K562 (cell line): ENCODE measurements at regions not wholly inside any gene's neighbourhood (a gene's known extent, or its start where the extent isn't known, plus 50 kb on each side); places are given as distances from the start of the nearest gene placed in this dataset.

Source experiments
- CEBPG ChIP-seq, 3 experiments: fragments of 200-800 bp in 1 of 3; sonication (Bioruptor generic) in 1 of 3; sonication (generic) in 1 of 3; formaldehyde crosslinking in 1 of 3; IDR thresholded peaks in 2 of 3; conservative IDR thresholded peaks in 1 of 3; 2 replicates each; pipeline versions ENCODE4 v1.6.1 to v1.8.0; 2016 to 2022; ENCODE audit warnings: missing compliant biosample characterization in 2 of 3, missing genetic modification characterization in 2 of 3, mild to moderate bottlenecking in 1 of 3, missing genetic modification reagents in 1 of 3
- ELF1 ChIP-seq: fragments of 200-800 bp; sonication (Bioruptor generic); IDR thresholded peaks from 2 replicates; pipeline ENCODE4 v1.6.1; 2016; ENCODE audit warnings: missing genetic modification characterization, missing compliant biosample characterization
- EWSR1 ChIP-seq: fragments of 450-650 bp; IDR thresholded peaks from 2 replicates; pipeline ENCODE4 v1.6.1; 2018; ENCODE audit warnings: borderline replicate concordance, mild to moderate bottlenecking, low read depth, moderate library complexity; ENCODE audit not compliant: partially characterized antibody
- EZH2 ChIP-seq: IDR thresholded peaks from 2 replicates; pipeline ENCODE4 v1.6.1; 2012; ENCODE audit warnings: low read depth, mild to moderate bottlenecking, inconsistent platforms, low read length, borderline replicate concordance
- KAT2B ChIP-seq: IDR thresholded peaks from one replicate; pipeline ENCODE4 v1.6.1; 2012; ENCODE audit warnings: low read depth, mild to moderate bottlenecking, control low read depth, inconsistent platforms, low read length, moderate library complexity
- MAFF ChIP-seq: IDR thresholded peaks from 2 replicates; pipeline ENCODE4 v1.6.1; 2012; ENCODE audit warnings: low read length, improper control_type of control experiment
- WHSC1 ChIP-seq: IDR thresholded peaks from one replicate; pipeline ENCODE4 v1.6.1; 2012; ENCODE audit warnings: low read length, control low read depth, inconsistent platforms
- TF ChIP-seq, protein P1 (sequence below): fragments of 250-450 bp; sonication (Bioruptor Pico); IDR thresholded peaks from 2 replicates; pipeline ENCODE4 v1.5.0; 2022; ENCODE audit warnings: mild to moderate bottlenecking
- TF ChIP-seq, protein P2 (sequence below), 3 experiments: IDR thresholded peaks in 2 of 3; conservative IDR thresholded peaks in 1 of 3; 2 replicates each; pipeline ENCODE4 v1.5.1; 2011 to 2012; ENCODE audit warnings: low read length in 3 of 3, mild to moderate bottlenecking in 3 of 3, control low read depth in 2 of 3, improper control_type of control experiment in 1 of 3, inconsistent platforms in 1 of 3, low read depth in 1 of 3, mixed read lengths in 1 of 3, moderate library complexity in 1 of 3; ENCODE audit not compliant: insufficient read depth in 2 of 3
- TF ChIP-seq, protein P3 (sequence below): sonication (generic); formaldehyde crosslinking; IDR thresholded peaks from 2 replicates; pipeline ENCODE4 v1.9.0; 2022; ENCODE audit warnings: mild to moderate bottlenecking, missing genetic modification reagents
- TF ChIP-seq, protein P4 (sequence below): sonication (generic); formaldehyde crosslinking; IDR thresholded peaks from 2 replicates; pipeline ENCODE4 v1.8.1; 2022; ENCODE audit warnings: missing genetic modification reagents

DNA sequence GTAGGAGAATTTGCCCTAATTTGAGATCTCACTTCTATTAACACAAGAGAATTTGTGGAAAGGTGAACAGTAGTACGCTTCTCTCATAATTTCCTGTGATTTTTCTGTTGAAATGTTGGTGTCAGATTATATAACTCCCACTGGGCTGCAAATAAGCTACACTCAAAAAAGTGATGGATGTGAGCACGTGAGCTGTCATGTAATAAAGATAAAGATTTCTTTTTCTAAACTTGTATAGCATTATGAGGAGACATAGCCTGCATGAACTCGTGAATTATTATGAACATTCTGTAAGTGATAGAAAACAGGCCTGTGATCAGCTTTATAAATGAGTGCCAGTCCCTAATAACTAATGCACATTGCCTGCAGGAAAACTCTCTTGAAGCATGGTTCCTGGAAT is 356.6 kb upstream of the ACTRT1 start:
- TF ChIP-seq, protein P1, sequence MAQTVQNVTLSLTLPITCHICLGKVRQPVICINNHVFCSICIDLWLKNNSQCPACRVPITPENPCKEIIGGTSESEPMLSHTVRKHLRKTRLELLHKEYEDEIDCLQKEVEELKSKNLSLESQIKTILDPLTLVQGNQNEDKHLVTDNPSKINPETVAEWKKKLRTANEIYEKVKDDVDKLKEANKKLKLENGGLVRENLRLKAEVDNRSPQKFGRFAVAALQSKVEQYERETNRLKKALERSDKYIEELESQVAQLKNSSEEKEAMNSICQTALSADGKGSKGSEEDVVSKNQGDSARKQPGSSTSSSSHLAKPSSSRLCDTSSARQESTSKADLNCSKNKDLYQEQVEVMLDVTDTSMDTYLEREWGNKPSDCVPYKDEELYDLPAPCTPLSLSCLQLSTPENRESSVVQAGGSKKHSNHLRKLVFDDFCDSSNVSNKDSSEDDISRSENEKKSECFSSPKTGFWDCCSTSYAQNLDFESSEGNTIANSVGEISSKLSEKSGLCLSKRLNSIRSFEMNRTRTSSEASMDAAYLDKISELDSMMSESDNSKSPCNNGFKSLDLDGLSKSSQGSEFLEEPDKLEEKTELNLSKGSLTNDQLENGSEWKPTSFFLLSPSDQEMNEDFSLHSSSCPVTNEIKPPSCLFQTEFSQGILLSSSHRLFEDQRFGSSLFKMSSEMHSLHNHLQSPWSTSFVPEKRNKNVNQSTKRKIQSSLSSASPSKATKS (CRISPR knock-in tag): no peak
- TF ChIP-seq, protein P2, sequence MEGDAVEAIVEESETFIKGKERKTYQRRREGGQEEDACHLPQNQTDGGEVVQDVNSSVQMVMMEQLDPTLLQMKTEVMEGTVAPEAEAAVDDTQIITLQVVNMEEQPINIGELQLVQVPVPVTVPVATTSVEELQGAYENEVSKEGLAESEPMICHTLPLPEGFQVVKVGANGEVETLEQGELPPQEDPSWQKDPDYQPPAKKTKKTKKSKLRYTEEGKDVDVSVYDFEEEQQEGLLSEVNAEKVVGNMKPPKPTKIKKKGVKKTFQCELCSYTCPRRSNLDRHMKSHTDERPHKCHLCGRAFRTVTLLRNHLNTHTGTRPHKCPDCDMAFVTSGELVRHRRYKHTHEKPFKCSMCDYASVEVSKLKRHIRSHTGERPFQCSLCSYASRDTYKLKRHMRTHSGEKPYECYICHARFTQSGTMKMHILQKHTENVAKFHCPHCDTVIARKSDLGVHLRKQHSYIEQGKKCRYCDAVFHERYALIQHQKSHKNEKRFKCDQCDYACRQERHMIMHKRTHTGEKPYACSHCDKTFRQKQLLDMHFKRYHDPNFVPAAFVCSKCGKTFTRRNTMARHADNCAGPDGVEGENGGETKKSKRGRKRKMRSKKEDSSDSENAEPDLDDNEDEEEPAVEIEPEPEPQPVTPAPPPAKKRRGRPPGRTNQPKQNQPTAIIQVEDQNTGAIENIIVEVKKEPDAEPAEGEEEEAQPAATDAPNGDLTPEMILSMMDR (IDR thresholded peaks at IDR 0.05 in 2 of 3, conservative IDR thresholded peaks at IDR 0.05 in 1 of 3; ENCODE audit: insufficient read depth in 2 of 3, low read depth in 1 of 3, low read length in 3 of 3): no peak
- no peak for TF ChIP-seq KAT2B
- TF ChIP-seq MAFF: no peak
- no peak for TF ChIP-seq ELF1 (tag)
- no peak for TF ChIP-seq WHSC1
- TF ChIP-seq CEBPG (CRISPR knock-in tag; IDR thresholded peaks at IDR 0.05): no peak
- TF ChIP-seq CEBPG (tag; conservative IDR thresholded peaks at IDR 0.05 in 1 of 2, IDR thresholded peaks at IDR 0.05 in 1 of 2): no peak
- TF ChIP-seq, protein P3, sequence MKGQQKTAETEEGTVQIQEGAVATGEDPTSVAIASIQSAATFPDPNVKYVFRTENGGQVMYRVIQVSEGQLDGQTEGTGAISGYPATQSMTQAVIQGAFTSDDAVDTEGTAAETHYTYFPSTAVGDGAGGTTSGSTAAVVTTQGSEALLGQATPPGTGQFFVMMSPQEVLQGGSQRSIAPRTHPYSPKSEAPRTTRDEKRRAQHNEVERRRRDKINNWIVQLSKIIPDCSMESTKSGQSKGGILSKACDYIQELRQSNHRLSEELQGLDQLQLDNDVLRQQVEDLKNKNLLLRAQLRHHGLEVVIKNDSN (CRISPR knock-in tag): no peak
- TF ChIP-seq, protein P4, sequence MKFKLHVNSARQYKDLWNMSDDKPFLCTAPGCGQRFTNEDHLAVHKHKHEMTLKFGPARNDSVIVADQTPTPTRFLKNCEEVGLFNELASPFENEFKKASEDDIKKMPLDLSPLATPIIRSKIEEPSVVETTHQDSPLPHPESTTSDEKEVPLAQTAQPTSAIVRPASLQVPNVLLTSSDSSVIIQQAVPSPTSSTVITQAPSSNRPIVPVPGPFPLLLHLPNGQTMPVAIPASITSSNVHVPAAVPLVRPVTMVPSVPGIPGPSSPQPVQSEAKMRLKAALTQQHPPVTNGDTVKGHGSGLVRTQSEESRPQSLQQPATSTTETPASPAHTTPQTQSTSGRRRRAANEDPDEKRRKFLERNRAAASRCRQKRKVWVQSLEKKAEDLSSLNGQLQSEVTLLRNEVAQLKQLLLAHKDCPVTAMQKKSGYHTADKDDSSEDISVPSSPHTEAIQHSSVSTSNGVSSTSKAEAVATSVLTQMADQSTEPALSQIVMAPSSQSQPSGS (CRISPR knock-in tag): no peak
- no peak for TF ChIP-seq EWSR1
- no peak for TF ChIP-seq EZH2
